ENCODE measurements at regions not wholly inside any gene's neighbourhood (a gene's known extent, or its start where the extent isn't known, plus 50 kb on each side); places are given as distances from the start of the nearest gene placed in this dataset.

- no peak for TF ChIP-seq TAF1 (IDR thresholded peaks at IDR 0.05; ENCODE audit: low read depth)
- no peak for TF ChIP-seq EP300 (IDR thresholded peaks at IDR 0.05; ENCODE audit: borderline replicate concordance)
Observed at GRCh38 chr4:156635051-156635450, 336.5 kb downstream of the PDGFC start.

All from Ishikawa (cell line).